Bronchial epithelial cell (primary cell): ENCODE measurements at regions not wholly inside any gene's neighbourhood (a gene's known extent, or its start where the extent isn't known, plus 50 kb on each side); places are given as distances from the start of the nearest gene placed in this dataset.

Source experiments
- DNase-seq: peaks from one replicate; pipeline ENCODE4 v3.0.0-alpha.2; 2010; ENCODE audit warnings: low read depth
- FAIRE-seq: peaks from 2 replicates; lab custom pipeline; 2011; peaks lifted over from hg19 to GRCh38; lab: Jason Lieb, UNC
- H3K27me3 ChIP-seq: 2 replicates; pipeline ENCODE4 v1.5.1; 2011; ENCODE audit warnings: low read length; ENCODE audit not compliant: control insufficient read depth, insufficient read depth
- H3K36me3 ChIP-seq: 2 replicates; pipeline ENCODE4 v1.5.1; 2011; ENCODE audit warnings: low read length; ENCODE audit not compliant: control insufficient read depth, insufficient read depth
- H3K4me3 ChIP-seq: 2 replicates; pipeline ENCODE4 v1.5.1; 2011; ENCODE audit warnings: mild to moderate bottlenecking, low read depth, low read length, control low read depth
- TF ChIP-seq, protein P1 (sequence below): IDR thresholded peaks from 2 replicates; pipeline ENCODE4 v1.5.1; 2011; ENCODE audit warnings: mild to moderate bottlenecking, moderate library complexity, low read length, control low read depth, inconsistent platforms; ENCODE audit not compliant: insufficient read depth, severe bottlenecking

DNA sequence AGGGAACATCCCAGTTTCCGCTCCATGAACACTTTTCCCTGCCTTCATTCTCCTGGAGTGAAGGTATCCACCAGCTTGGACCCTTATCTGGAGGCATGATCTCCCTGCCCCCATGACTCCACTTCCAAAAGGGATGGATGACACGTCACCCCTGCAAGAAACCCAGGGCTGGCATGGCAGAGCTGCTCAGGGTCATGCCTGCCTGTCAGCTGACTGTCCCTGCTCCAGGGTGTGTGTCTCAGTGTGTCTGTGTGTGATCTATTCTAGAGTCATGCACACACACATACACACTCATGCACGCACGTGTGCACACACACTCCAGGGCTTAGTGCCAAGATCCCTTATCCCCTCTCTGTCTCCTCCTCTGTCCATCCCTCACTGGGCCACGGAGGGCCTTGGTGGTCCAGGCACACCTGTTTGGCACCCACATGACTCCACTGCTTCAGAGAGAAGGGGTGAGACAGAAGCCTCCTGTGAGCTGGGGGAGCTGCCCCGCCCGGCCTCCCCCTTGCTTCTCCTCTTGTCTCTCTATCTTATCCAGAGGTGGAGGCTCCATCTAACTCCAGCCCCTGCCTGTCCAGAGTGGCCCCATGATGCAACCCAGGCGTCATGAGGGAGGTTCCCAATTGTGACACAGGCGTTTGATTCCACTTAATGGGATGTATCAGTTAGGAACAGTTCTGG lies 290.9 kb downstream of the CDC5L start:
- peak; percentile 28 for FAIRE-seq

DNA sequence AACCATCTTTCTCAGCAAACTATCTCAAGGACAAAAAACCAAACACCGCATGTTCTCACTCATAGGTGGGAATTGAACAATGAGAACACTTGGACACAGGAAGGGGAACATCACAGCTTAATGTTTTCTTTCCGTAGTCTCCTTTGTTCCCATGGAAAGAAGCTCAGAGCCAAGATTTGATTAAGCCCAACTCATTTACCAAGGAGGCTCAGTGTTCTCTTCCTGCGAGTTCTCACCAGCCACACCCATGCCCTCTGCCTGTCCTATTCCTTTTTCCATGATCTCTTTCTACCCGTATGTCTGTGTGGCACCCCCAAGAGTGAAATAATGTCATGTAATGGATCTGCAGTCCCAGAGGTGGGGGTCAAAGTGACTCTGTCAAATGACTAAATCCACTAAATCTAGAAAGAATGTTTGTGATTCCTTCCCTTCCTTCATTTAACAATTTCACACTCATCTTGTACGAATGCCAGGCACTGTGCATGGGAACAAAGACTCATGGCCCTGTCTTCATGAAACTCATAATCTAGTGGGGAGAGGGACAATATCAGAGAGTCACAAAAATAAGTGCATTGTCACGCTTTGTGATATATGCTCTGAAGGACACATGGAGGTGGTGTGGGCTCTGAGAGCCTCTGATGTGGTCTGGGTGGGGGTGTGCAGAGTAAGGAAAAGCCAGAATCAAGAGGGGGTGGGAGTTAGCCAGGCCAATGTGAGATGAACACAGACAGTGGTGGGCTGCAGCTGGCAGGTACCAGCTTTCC lies 292.1 kb downstream of the CDC5L start:
- H3K36me3 ChIP-seq: no peaks in the 10 kb centered on the region

More for the DNA sequence above, 290.9 kb downstream of the CDC5L start:
- no peaks in the 10 kb centered on the region for H3K27me3 ChIP-seq
- no peak for DNase-seq
- no peaks in the 10 kb centered on the region for H3K36me3 ChIP-seq
- H3K4me3 ChIP-seq: no peak overlapping the region
- TF ChIP-seq, protein P1, sequence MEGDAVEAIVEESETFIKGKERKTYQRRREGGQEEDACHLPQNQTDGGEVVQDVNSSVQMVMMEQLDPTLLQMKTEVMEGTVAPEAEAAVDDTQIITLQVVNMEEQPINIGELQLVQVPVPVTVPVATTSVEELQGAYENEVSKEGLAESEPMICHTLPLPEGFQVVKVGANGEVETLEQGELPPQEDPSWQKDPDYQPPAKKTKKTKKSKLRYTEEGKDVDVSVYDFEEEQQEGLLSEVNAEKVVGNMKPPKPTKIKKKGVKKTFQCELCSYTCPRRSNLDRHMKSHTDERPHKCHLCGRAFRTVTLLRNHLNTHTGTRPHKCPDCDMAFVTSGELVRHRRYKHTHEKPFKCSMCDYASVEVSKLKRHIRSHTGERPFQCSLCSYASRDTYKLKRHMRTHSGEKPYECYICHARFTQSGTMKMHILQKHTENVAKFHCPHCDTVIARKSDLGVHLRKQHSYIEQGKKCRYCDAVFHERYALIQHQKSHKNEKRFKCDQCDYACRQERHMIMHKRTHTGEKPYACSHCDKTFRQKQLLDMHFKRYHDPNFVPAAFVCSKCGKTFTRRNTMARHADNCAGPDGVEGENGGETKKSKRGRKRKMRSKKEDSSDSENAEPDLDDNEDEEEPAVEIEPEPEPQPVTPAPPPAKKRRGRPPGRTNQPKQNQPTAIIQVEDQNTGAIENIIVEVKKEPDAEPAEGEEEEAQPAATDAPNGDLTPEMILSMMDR: no peak

DNA sequence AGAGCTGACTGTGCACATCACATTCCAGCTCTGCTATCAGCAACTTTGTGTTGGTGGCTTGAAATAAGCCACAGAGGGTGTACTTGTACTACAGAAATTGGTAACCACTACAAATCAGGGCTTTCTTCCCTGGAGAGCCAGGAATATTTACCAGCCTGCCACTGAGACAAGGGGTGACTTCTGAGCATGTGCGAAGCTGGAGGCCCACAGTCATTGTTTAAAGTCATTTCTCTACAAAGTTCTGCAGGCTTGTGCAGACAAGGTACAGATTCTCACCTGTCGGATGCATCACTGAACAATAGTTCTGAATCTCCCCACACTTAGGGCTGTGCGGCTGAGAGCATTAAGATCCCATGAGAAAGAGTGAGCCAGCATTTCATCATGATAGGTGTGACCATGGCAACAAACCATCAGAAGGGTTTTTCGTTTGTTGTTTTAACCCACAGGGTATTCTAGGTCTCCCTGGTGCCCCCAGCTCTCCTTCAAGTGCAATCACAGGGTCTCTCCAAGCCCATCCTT lies 292.8 kb downstream of the CDC5L start:
- DNase-seq: peak; percentile 94
- Histone ChIP-seq H3K4me3 (no peak overlapping the region), H3K27me3 (no peaks in the 10 kb centered on the region), H3K36me3 (no peaks in the 10 kb centered on the region)
- FAIRE-seq: peak; percentile 60
- TF ChIP-seq, protein P1: no peak

More for the DNA sequence above, 292.1 kb downstream of the CDC5L start:
- H3K4me3 ChIP-seq: no peak overlapping the region
- H3K27me3 ChIP-seq: no peaks in the 10 kb centered on the region
- no peak for DNase-seq
- TF ChIP-seq, protein P1: no peak
- no peak for FAIRE-seq

- no peaks in the 10 kb centered on the region for H3K27me3 ChIP-seq
- TF ChIP-seq, protein P1: no peak
- no peak for FAIRE-seq
- H3K4me3 ChIP-seq: no peak overlapping the region
- no peak for DNase-seq
- no peaks in the 10 kb centered on the region for H3K36me3 ChIP-seq
Measured at GRCh38 chr6:44681761-44682160, 294.3 kb downstream of the CDC5L start.

DNA sequence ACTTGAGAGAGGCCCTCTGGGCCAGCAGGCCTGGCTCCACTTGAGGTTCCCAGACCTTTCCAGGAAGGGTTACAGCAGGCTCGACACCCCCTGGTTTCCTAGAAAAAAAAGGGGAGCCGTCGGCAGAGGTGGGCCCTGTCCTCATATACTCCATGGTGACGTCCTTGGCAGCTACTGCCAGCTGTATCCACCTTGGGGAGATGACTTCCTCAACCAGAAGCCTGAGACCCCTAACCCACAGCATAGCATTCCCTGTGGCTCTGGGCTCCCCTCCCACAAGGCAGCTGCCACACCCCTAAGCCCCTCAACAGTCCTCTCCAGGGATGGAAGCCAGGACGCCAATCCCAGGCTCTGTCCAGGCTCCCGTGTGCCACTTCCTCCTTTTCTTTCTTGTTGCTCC lies 294.8 kb downstream of the CDC5L start:
- DNase-seq (no peak), FAIRE-seq (no peak)
- Histone ChIP-seq H3K36me3 (no peaks in the 10 kb centered on the region), H3K27me3 (no peaks in the 10 kb centered on the region), H3K4me3 (no peak overlapping the region)
- TF ChIP-seq, protein P1: no peak
